Uterus (tissue), 2 donors: ENCODE measurements at regions not wholly inside any gene's neighbourhood (a gene's known extent, or its start where the extent isn't known, plus 50 kb on each side); places are given as distances from the start of the nearest gene placed in this dataset.

Experiments used
- POLR2A ChIP-seq, 2 donors: fragments of 450-650 bp; IDR thresholded peaks; one replicate each; pipeline ENCODE4 v1.6.1; 2016; ENCODE audit warnings: antibody characterized with exemption in 2 of 2, mild to moderate bottlenecking in 1 of 2, moderate library complexity in 1 of 2
- TF ChIP-seq, protein P1 (sequence below), 4 experiments: fragments of 200-600 bp in 2 of 4; fragments of 450-650 bp in 2 of 4; sonication (generic) in 2 of 4; IDR thresholded peaks; one replicate each; pipeline ENCODE4 v1.5.1; 2016 to 2019; ENCODE audit warnings: antibody characterized with exemption in 4 of 4, mild to moderate bottlenecking in 2 of 4, moderate library complexity in 1 of 4

DNA sequence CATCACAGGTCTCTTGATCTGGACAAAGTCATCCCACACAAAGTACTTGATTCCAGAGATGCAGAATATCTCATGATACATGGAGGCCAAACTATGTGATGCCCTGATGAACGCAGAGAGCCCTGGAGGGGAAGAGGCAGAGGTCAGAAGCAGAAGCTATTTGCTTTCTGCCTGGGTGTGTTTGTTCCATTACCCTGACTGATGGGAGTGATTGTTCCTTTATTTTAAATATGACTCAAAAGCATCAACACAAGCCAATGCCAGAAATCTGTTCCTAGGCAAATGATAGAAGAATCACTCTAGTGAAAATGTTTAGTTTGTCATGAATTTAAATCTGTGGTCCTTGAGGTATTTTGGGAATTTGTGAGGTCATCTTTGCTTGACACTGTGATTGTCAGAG lies 54.7 kb upstream of the GGTLC1 start:
- TF ChIP-seq, protein P1, sequence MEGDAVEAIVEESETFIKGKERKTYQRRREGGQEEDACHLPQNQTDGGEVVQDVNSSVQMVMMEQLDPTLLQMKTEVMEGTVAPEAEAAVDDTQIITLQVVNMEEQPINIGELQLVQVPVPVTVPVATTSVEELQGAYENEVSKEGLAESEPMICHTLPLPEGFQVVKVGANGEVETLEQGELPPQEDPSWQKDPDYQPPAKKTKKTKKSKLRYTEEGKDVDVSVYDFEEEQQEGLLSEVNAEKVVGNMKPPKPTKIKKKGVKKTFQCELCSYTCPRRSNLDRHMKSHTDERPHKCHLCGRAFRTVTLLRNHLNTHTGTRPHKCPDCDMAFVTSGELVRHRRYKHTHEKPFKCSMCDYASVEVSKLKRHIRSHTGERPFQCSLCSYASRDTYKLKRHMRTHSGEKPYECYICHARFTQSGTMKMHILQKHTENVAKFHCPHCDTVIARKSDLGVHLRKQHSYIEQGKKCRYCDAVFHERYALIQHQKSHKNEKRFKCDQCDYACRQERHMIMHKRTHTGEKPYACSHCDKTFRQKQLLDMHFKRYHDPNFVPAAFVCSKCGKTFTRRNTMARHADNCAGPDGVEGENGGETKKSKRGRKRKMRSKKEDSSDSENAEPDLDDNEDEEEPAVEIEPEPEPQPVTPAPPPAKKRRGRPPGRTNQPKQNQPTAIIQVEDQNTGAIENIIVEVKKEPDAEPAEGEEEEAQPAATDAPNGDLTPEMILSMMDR (IDR thresholded peaks at IDR 0.05), result no peak
- TF ChIP-seq POLR2A (IDR thresholded peaks at IDR 0.05), result no peak
